ENCODE measurements at regions not wholly inside any gene's neighbourhood (a gene's known extent, or its start where the extent isn't known, plus 50 kb on each side); places are given as distances from the start of the nearest gene placed in this dataset.
A peak's percentile ranks its signal among the peaks of the same experiment; 100 is the strongest.

- H3K4me1 ChIP-seq (ENCODE audit: control insufficient read depth, insufficient read depth, low read length): peaks cover 5% of the 10 kb centered on the region
- peak overlapping the region; percentile 69 for H3K27ac ChIP-seq (ENCODE audit: low read length)
- H3K4me3 ChIP-seq (ENCODE audit: low read length): no peak overlapping the region
- no peaks in the 10 kb centered on the region for H3K9me3 ChIP-seq (replicated peaks; ENCODE audit: control insufficient read depth, low read depth, low read length)
- no peaks in the 10 kb centered on the region for H3K36me3 ChIP-seq (ENCODE audit: control insufficient read depth, insufficient read depth, low read length)
- WGBS (ENCODE audit: insufficient coverage): 60% methylated on average over 1 of the region's 2 CpGs
- peak; percentile 89 for DNase-seq
- no peaks in the 10 kb centered on the region for H3K27me3 ChIP-seq (ENCODE audit: control insufficient read depth, insufficient read depth, low read length)
These were observed 85.7 kb upstream of the TGFBR2 start for GRCh38 chr3:30520699-30521098.

DNA sequence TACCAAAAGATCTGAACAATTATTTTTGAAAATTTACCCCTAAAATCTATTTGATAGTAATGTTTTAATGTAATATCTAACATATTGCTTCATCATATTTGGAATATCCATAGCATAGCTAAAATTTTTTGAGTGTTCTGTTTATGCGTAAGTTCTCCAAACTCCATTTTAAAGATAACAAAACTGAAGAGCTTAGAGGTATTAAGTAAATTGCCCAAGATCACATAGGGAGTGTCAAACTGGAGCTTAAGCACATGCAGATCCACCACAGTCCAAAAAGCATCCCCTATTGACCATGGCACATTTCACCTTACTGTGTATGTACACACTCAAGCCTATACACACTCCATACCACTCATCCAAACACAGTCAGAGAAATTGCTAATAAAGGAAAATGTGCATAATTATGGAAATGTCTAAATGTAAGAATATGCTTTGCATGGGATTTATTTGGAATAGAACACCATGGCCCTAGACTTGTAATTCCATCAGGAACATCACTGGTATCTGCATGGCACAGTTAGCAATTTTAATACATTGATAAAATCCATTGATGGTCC is 85.2 kb upstream of the TGFBR2 start:
- WGBS (ENCODE audit: insufficient coverage): no CpG with 5 or more reads among the region's 1 CpG
- no peaks in the 10 kb centered on the region for H3K36me3 ChIP-seq (ENCODE audit: control insufficient read depth, insufficient read depth, low read length)
- H3K27ac ChIP-seq (ENCODE audit: low read length): peak overlapping the region; percentile 69
- H3K4me3 ChIP-seq (ENCODE audit: low read length): no peak overlapping the region
- no peaks in the 10 kb centered on the region for H3K27me3 ChIP-seq (ENCODE audit: control insufficient read depth, insufficient read depth, low read length)
- DNase-seq: no peak
- H3K9me3 ChIP-seq (replicated peaks; ENCODE audit: control insufficient read depth, low read depth, low read length): no peaks in the 10 kb centered on the region
- peaks cover 5% of the 10 kb centered on the region for H3K4me1 ChIP-seq (ENCODE audit: control insufficient read depth, insufficient read depth, low read length)

- Histone ChIP-seq H3K9me3 (replicated peaks; ENCODE audit: control insufficient read depth, low read depth, low read length) (no peaks in the 10 kb centered on the region), H3K36me3 (ENCODE audit: control insufficient read depth, insufficient read depth, low read length) (no peaks in the 10 kb centered on the region), H3K4me1 (ENCODE audit: control insufficient read depth, insufficient read depth, low read length) (peaks cover 5% of the 10 kb centered on the region), H3K27me3 (ENCODE audit: control insufficient read depth, insufficient read depth, low read length) (no peaks in the 10 kb centered on the region), H3K4me3 (ENCODE audit: low read length) (no peak overlapping the region), H3K27ac (ENCODE audit: low read length) (no peak overlapping the region)
- WGBS (ENCODE audit: insufficient coverage): no CpG with 5 or more reads among the region's 8 CpGs
- no peak for DNase-seq
These were observed 83.9 kb upstream of the TGFBR2 start for GRCh38 chr3:30522476-30522875.

DNA sequence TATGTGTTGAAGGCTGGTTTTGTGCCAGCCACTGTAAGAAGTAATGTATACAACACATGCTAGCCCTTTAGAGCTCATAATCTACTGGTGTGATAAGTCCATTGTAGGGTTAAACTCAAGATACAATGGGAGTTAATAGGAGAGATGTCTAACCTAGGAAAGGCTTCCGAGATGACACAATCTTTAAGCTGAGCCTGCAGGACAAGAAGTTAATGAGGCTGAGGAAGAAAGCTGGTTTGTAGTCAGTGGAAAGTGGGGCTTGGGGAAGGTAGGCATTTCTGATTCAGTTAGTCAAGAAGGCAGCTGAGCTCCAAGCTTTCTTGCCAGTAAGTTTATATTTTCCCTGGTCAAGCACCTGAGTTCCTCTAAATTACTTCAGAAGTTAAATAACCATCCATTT is 83.0 kb upstream of the TGFBR2 start:
- Histone ChIP-seq H3K27ac (ENCODE audit: low read length) (no peak overlapping the region), H3K36me3 (ENCODE audit: control insufficient read depth, insufficient read depth, low read length) (no peaks in the 10 kb centered on the region), H3K27me3 (ENCODE audit: control insufficient read depth, insufficient read depth, low read length) (no peaks in the 10 kb centered on the region), H3K4me1 (ENCODE audit: control insufficient read depth, insufficient read depth, low read length) (peaks cover under 1% of the 10 kb centered on the region), H3K4me3 (ENCODE audit: low read length) (no peak overlapping the region), H3K9me3 (replicated peaks; ENCODE audit: control insufficient read depth, low read depth, low read length) (no peaks in the 10 kb centered on the region)
- DNase-seq: no peak
- WGBS (ENCODE audit: insufficient coverage): 91% methylated on average over 1 of the region's 1 CpG

DNA sequence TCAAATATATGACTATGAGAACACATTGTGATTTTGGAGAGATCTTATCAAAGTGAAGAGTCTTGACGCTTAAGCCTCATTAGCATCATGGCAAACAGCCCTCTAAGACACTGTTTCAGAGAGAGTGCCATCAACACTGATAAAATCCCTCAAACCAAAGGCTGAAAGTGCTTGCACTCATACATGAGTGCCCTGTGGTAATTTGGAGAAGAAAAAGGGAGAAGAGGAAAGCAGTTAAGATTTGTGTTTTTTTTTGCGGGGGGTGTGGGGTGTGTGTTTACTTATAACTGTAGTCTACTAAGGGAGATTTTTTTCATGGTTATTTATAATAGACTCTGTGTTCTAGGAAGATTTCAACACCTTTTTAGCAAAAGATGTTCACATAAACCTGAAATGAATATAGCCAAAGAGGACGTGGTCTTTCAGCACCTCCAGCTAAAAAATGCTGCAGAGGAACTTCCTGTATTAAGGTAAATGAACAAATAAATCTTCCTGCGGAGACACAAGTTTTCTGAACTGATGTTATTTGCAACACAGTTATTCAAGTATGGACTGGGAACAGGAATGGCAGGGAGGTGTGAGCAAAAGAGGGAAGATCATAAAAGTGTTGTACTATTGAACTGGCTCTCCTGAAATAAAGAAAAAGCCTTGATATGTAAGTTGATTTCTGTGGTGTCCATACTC is 81.9 kb upstream of the TGFBR2 start:
- WGBS (ENCODE audit: insufficient coverage): no CpG with 5 or more reads among the region's 4 CpGs
- no peaks in the 10 kb centered on the region for H3K9me3 ChIP-seq (replicated peaks; ENCODE audit: control insufficient read depth, low read depth, low read length)
- no peak overlapping the region for H3K27ac ChIP-seq (ENCODE audit: low read length)
- DNase-seq: no peak
- no peaks in the 10 kb centered on the region for H3K4me1 ChIP-seq (ENCODE audit: control insufficient read depth, insufficient read depth, low read length)
- H3K4me3 ChIP-seq (ENCODE audit: low read length): no peak overlapping the region
- H3K36me3 ChIP-seq (ENCODE audit: control insufficient read depth, insufficient read depth, low read length): no peaks in the 10 kb centered on the region
- H3K27me3 ChIP-seq (ENCODE audit: control insufficient read depth, insufficient read depth, low read length): no peaks in the 10 kb centered on the region

- H3K4me3 ChIP-seq (ENCODE audit: low read length): no peak overlapping the region
- H3K27me3 ChIP-seq (ENCODE audit: control insufficient read depth, insufficient read depth, low read length): no peaks in the 10 kb centered on the region
- H3K27ac ChIP-seq (ENCODE audit: low read length): no peak overlapping the region
- DNase-seq: no peak
- no peaks in the 10 kb centered on the region for H3K4me1 ChIP-seq (ENCODE audit: control insufficient read depth, insufficient read depth, low read length)
- 100% methylated on average over 1 of the region's 1 CpG for WGBS (ENCODE audit: insufficient coverage)
- H3K9me3 ChIP-seq (replicated peaks; ENCODE audit: control insufficient read depth, low read depth, low read length): no peaks in the 10 kb centered on the region
- H3K36me3 ChIP-seq (ENCODE audit: control insufficient read depth, insufficient read depth, low read length): no peaks in the 10 kb centered on the region
These were observed 80.4 kb upstream of the TGFBR2 start for GRCh38 chr3:30526031-30526430.

- DNase-seq: no peak
- Histone ChIP-seq H3K36me3 (ENCODE audit: control insufficient read depth, insufficient read depth, low read length) (no peaks in the 10 kb centered on the region), H3K9me3 (replicated peaks; ENCODE audit: control insufficient read depth, low read depth, low read length) (no peaks in the 10 kb centered on the region), H3K27ac (ENCODE audit: low read length) (no peak overlapping the region), H3K27me3 (ENCODE audit: control insufficient read depth, insufficient read depth, low read length) (no peaks in the 10 kb centered on the region), H3K4me1 (ENCODE audit: control insufficient read depth, insufficient read depth, low read length) (no peaks in the 10 kb centered on the region), H3K4me3 (ENCODE audit: low read length) (no peak overlapping the region)
- 100% methylated on average over 5 of the region's 6 CpGs for WGBS (ENCODE audit: insufficient coverage)
These were observed 79.2 kb upstream of the TGFBR2 start for GRCh38 chr3:30527186-30527585.

GRCh38 chr3:30527720-30528119 is 78.7 kb upstream of the TGFBR2 start:
- no peak overlapping the region for H3K4me3 ChIP-seq (ENCODE audit: low read length)
- peak; percentile 31 for DNase-seq
- H3K4me1 ChIP-seq (ENCODE audit: control insufficient read depth, insufficient read depth, low read length): no peaks in the 10 kb centered on the region
- WGBS (ENCODE audit: insufficient coverage): no CpG with 5 or more reads among the region's 3 CpGs
- H3K9me3 ChIP-seq (replicated peaks; ENCODE audit: control insufficient read depth, low read depth, low read length): no peaks in the 10 kb centered on the region
- no peak overlapping the region for H3K27ac ChIP-seq (ENCODE audit: low read length)
- no peaks in the 10 kb centered on the region for H3K27me3 ChIP-seq (ENCODE audit: control insufficient read depth, insufficient read depth, low read length)
- H3K36me3 ChIP-seq (ENCODE audit: control insufficient read depth, insufficient read depth, low read length): no peaks in the 10 kb centered on the region

- Histone ChIP-seq H3K4me1 (ENCODE audit: control insufficient read depth, insufficient read depth, low read length) (no peaks in the 10 kb centered on the region), H3K4me3 (ENCODE audit: low read length) (no peak overlapping the region), H3K36me3 (ENCODE audit: control insufficient read depth, insufficient read depth, low read length) (no peaks in the 10 kb centered on the region), H3K9me3 (replicated peaks; ENCODE audit: control insufficient read depth, low read depth, low read length) (no peaks in the 10 kb centered on the region), H3K27ac (ENCODE audit: low read length) (no peak overlapping the region), H3K27me3 (ENCODE audit: control insufficient read depth, insufficient read depth, low read length) (no peaks in the 10 kb centered on the region)
- WGBS (ENCODE audit: insufficient coverage): no CpG with 5 or more reads among the region's 1 CpG
- DNase-seq: no peak
These were observed 76.3 kb upstream of the TGFBR2 start for GRCh38 chr3:30530084-30530483.

- Histone ChIP-seq H3K36me3 (ENCODE audit: control insufficient read depth, insufficient read depth, low read length) (no peaks in the 10 kb centered on the region), H3K27me3 (ENCODE audit: control insufficient read depth, insufficient read depth, low read length) (no peaks in the 10 kb centered on the region), H3K9me3 (replicated peaks; ENCODE audit: control insufficient read depth, low read depth, low read length) (no peaks in the 10 kb centered on the region), H3K4me1 (ENCODE audit: control insufficient read depth, insufficient read depth, low read length) (no peaks in the 10 kb centered on the region), H3K27ac (ENCODE audit: low read length) (no peak overlapping the region), H3K4me3 (ENCODE audit: low read length) (no peak overlapping the region)
- WGBS (ENCODE audit: insufficient coverage): 85% methylated on average over 1 of the region's 3 CpGs
- no peak for DNase-seq
These were observed 75.3 kb upstream of the TGFBR2 start for GRCh38 chr3:30531017-30531570.
